ENCODE measurements at regions not wholly inside any gene's neighbourhood (a gene's known extent, or its start where the extent isn't known, plus 50 kb on each side); places are given as distances from the start of the nearest gene placed in this dataset.

DNA sequence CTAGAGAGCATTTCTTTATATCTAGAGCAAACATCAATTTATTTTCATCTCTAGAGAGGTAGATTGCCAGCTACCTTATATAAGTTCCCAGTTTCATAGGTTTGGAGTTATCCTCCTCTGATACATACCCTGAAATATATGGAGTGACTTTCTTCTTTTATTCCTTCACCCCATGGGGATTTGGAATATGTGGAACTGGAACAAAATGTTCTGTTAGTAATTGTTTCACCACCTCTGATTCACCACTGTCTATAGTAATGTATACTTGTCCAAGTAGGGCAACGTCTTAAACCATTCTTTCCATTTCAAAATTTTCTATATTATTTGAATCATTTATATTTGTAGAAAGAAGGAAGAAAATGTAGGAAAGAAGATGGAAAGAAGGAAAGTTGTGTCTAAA, 511.2 kb upstream of the KCND2 start:
- TF ChIP-seq POLR2A (IDR thresholded peaks at IDR 0.05) (no peak), POLR2AphosphoS5 (IDR thresholded peaks at IDR 0.05) (no peak)
- TF ChIP-seq, protein P1, sequence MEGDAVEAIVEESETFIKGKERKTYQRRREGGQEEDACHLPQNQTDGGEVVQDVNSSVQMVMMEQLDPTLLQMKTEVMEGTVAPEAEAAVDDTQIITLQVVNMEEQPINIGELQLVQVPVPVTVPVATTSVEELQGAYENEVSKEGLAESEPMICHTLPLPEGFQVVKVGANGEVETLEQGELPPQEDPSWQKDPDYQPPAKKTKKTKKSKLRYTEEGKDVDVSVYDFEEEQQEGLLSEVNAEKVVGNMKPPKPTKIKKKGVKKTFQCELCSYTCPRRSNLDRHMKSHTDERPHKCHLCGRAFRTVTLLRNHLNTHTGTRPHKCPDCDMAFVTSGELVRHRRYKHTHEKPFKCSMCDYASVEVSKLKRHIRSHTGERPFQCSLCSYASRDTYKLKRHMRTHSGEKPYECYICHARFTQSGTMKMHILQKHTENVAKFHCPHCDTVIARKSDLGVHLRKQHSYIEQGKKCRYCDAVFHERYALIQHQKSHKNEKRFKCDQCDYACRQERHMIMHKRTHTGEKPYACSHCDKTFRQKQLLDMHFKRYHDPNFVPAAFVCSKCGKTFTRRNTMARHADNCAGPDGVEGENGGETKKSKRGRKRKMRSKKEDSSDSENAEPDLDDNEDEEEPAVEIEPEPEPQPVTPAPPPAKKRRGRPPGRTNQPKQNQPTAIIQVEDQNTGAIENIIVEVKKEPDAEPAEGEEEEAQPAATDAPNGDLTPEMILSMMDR (IDR thresholded peaks at IDR 0.05), result no peak
